PFSK-1 (cell line): ENCODE measurements at regions not wholly inside any gene's neighbourhood (a gene's known extent, or its start where the extent isn't known, plus 50 kb on each side); places are given as distances from the start of the nearest gene placed in this dataset.

Source experiments
- FOXP2 ChIP-seq: optimal IDR thresholded peaks from 2 replicates; pipeline ENCODE3; 2011; ENCODE audit warnings: borderline replicate concordance, control low read depth, inconsistent platforms; ENCODE audit not compliant: insufficient read depth; ENCODE audit errors: extremely low read length, extremely low read depth
- POLR2AphosphoS5 ChIP-seq: IDR thresholded peaks from 2 replicates; pipeline ENCODE4 v1.6.1; 2012; ENCODE audit warnings: low read depth, mild to moderate bottlenecking, control low read depth, low read length, moderate library complexity
- SIN3A ChIP-seq: IDR thresholded peaks from 2 replicates; pipeline ENCODE4 v1.6.1; 2012; ENCODE audit warnings: mild to moderate bottlenecking, low read length, moderate library complexity, borderline replicate concordance; ENCODE audit not compliant: insufficient read depth
- TAF1 ChIP-seq: IDR thresholded peaks from 2 replicates; pipeline ENCODE4 v1.6.1; 2012; ENCODE audit warnings: low read length, control low read depth, borderline replicate concordance; ENCODE audit not compliant: insufficient read depth
- TF ChIP-seq, protein P1 (sequence below), 2 experiments: IDR thresholded peaks; 2 replicates each; pipeline versions ENCODE4 v1.6.1 to v1.8.0; 2011 to 2012; ENCODE audit warnings: low read depth in 2 of 2, low read length in 2 of 2, control low read depth in 1 of 2, inconsistent platforms in 1 of 2, mild to moderate bottlenecking in 1 of 2, moderate library complexity in 1 of 2; ENCODE audit not compliant: insufficient read depth in 1 of 2

- no peak for TF ChIP-seq SIN3A
- TF ChIP-seq POLR2AphosphoS5 = no peak
- TF ChIP-seq, protein P1, sequence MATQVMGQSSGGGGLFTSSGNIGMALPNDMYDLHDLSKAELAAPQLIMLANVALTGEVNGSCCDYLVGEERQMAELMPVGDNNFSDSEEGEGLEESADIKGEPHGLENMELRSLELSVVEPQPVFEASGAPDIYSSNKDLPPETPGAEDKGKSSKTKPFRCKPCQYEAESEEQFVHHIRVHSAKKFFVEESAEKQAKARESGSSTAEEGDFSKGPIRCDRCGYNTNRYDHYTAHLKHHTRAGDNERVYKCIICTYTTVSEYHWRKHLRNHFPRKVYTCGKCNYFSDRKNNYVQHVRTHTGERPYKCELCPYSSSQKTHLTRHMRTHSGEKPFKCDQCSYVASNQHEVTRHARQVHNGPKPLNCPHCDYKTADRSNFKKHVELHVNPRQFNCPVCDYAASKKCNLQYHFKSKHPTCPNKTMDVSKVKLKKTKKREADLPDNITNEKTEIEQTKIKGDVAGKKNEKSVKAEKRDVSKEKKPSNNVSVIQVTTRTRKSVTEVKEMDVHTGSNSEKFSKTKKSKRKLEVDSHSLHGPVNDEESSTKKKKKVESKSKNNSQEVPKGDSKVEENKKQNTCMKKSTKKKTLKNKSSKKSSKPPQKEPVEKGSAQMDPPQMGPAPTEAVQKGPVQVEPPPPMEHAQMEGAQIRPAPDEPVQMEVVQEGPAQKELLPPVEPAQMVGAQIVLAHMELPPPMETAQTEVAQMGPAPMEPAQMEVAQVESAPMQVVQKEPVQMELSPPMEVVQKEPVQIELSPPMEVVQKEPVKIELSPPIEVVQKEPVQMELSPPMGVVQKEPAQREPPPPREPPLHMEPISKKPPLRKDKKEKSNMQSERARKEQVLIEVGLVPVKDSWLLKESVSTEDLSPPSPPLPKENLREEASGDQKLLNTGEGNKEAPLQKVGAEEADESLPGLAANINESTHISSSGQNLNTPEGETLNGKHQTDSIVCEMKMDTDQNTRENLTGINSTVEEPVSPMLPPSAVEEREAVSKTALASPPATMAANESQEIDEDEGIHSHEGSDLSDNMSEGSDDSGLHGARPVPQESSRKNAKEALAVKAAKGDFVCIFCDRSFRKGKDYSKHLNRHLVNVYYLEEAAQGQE (IDR thresholded peaks at IDR 0.05; ENCODE audit: insufficient read depth in 1 of 2, low read depth in 2 of 2, low read length in 2 of 2) = no peak
- no peak for TF ChIP-seq FOXP2
- no peak for TF ChIP-seq TAF1
Observed at GRCh38 chr6:137715589-137716045, 151.4 kb upstream of the TNFAIP3 start.

DNA sequence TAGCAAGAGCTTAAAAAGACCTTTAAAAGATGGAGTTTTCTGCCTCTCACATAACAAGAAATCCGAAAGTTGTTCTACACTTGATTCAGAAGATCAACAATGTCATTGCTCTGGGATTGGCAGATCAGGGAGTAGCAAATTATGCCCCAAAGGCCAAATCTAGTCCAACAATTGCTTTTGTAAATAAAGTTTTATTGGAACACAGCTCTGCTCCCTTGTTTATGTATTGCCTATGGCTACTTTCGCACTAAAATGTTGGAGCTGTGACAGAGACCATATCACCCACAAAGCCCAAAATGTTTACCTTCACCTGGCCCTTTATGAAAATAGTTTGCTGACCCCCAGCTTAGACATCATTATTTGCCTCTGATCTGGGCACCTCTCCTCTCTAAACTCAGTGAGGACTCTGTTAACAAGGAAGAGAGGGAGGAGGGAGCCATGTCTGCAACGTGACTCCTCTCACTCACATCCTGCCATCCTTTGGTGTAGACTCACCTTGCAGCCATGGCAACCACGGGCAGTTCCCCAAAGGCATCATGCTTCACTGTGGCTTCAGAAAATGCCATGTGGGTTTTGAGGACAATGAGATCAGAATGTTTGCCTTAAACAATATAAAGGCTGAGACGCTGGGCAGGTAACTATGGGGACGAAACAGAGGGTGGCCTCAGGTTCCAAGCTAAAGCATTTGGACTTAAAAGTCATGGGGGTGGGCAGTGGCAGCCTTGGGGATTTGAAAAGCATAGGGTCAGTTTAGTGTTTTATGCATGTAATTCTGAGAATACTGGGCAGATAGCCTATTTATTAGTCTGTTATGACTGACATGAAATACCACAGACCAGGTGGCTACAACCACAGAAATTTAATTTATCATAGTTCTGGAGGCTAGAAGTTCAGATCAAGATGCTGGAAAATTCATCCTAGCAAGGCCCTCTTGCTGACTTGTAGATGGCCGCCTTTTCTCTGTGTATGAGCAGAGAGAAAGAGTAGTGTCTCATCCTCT, 149.7 kb upstream of the TNFAIP3 start:
- TF ChIP-seq FOXP2 = no peak
- TF ChIP-seq TAF1 = no peak
- no peak for TF ChIP-seq SIN3A
- no peak for TF ChIP-seq POLR2AphosphoS5
- TF ChIP-seq, protein P1 (IDR thresholded peaks at IDR 0.05; ENCODE audit: insufficient read depth in 1 of 2, low read depth in 2 of 2, low read length in 2 of 2) = no peak

- TF ChIP-seq POLR2AphosphoS5 = no peak
- no peak for TF ChIP-seq SIN3A
- no peak for TF ChIP-seq FOXP2
- no peak for TF ChIP-seq TAF1
- TF ChIP-seq, protein P1 (IDR thresholded peaks at IDR 0.05; ENCODE audit: insufficient read depth in 1 of 2, low read depth in 2 of 2, low read length in 2 of 2) = no peak
Observed at GRCh38 chr6:137722749-137723272, 144.2 kb upstream of the TNFAIP3 start.

GRCh38 chr6:137723273-137724017, 143.6 kb upstream of the TNFAIP3 start:
- TF ChIP-seq SIN3A (no peak), TAF1 (no peak), POLR2AphosphoS5 (no peak), FOXP2 (no peak)
- TF ChIP-seq, protein P1 (IDR thresholded peaks at IDR 0.05; ENCODE audit: insufficient read depth in 1 of 2, low read depth in 2 of 2, low read length in 2 of 2) = no peak
